H9 (cell line): ENCODE measurements at regions not wholly inside any gene's neighbourhood (a gene's known extent, or its start where the extent isn't known, plus 50 kb on each side); places are given as distances from the start of the nearest gene placed in this dataset.

Experiments
- DNase-seq: peaks from one replicate; pipeline ENCODE4 v3.0.0-alpha.2; 2017
- H2AFZ ChIP-seq: one replicate; pipeline ENCODE4 v1.6.1; 2013; ENCODE audit warnings: mild to moderate bottlenecking, low read length, control low read depth, moderate library complexity
- H2AK5ac ChIP-seq: 2 replicates; pipeline ENCODE4 v1.6.1; 2013; ENCODE audit warnings: low read length, control low read depth, mixed read lengths; ENCODE audit not compliant: insufficient read length
- H2BK120ac ChIP-seq: one replicate; pipeline ENCODE4 v1.6.1; 2013; ENCODE audit warnings: low read depth, mild to moderate bottlenecking, low read length, control low read depth, inconsistent platforms; ENCODE audit not compliant: poor library complexity, severe bottlenecking
- H2BK12ac ChIP-seq: 2 replicates; pipeline ENCODE4 v1.6.1; 2013; ENCODE audit warnings: low read length, control low read depth, mixed read lengths, low read depth; ENCODE audit not compliant: insufficient read length
- H2BK15ac ChIP-seq: 2 replicates; pipeline ENCODE4 v1.6.1; 2013; ENCODE audit warnings: low read depth, low read length, control low read depth
- H2BK20ac ChIP-seq: one replicate; pipeline ENCODE4 v1.6.1; 2013; ENCODE audit warnings: low read depth, mild to moderate bottlenecking, low read length, control low read depth, inconsistent platforms; ENCODE audit not compliant: poor library complexity, severe bottlenecking
- H2BK5ac ChIP-seq: 2 replicates; pipeline ENCODE4 v1.6.1; 2013; ENCODE audit warnings: low read length, control low read depth, mixed read lengths; ENCODE audit not compliant: insufficient read length
- H3K14ac ChIP-seq: 2 replicates; pipeline ENCODE4 v1.6.1; 2013; ENCODE audit warnings: low read length, control low read depth; ENCODE audit not compliant: insufficient read depth
- H3K18ac ChIP-seq: 2 replicates; pipeline ENCODE4 v1.6.1; 2013; ENCODE audit warnings: low read depth, mild to moderate bottlenecking, mixed read lengths, low read length, control low read depth; ENCODE audit not compliant: insufficient read length
- H3K23ac ChIP-seq: 2 replicates; pipeline ENCODE4 v1.6.1; 2013; ENCODE audit warnings: low read length, control low read depth, mixed read lengths, low read depth; ENCODE audit not compliant: insufficient read length
- H3K23me2 ChIP-seq: 2 replicates; pipeline ENCODE4 v1.6.1; 2013; ENCODE audit warnings: low read depth, mild to moderate bottlenecking, mixed read lengths, low read length, control low read depth; ENCODE audit not compliant: insufficient read length, poor library complexity, severe bottlenecking
- H3K27ac ChIP-seq: 2 replicates; pipeline ENCODE4 v1.5.1; 2013; ENCODE audit warnings: low read length, control low read depth, mixed read lengths, low read depth; ENCODE audit not compliant: insufficient read length
- H3K27me3 ChIP-seq: 2 replicates; pipeline ENCODE4 v1.6.1; 2013; ENCODE audit warnings: low read length, control low read depth, inconsistent platforms; ENCODE audit not compliant: insufficient read depth
- H3K4ac ChIP-seq: 2 replicates; pipeline ENCODE4 v1.6.1; 2013; ENCODE audit warnings: low read depth, mild to moderate bottlenecking, control low read depth, inconsistent platforms, low read length, moderate library complexity
- H3K4me1 ChIP-seq: 2 replicates; pipeline ENCODE4 v1.6.1; 2013; ENCODE audit warnings: low read length, control low read depth, inconsistent platforms; ENCODE audit not compliant: insufficient read depth
- H3K4me2 ChIP-seq: 2 replicates; pipeline ENCODE4 v1.6.1; 2013; ENCODE audit warnings: low read length, control low read depth, mixed read lengths; ENCODE audit not compliant: insufficient read length, insufficient read depth
- H3K56ac ChIP-seq: 2 replicates; pipeline ENCODE4 v1.6.1; 2013; ENCODE audit warnings: low read depth, mild to moderate bottlenecking, mixed read lengths, low read length, control low read depth; ENCODE audit not compliant: insufficient read length
- H3K79me1 ChIP-seq: 2 replicates; pipeline ENCODE4 v1.6.1; 2013; ENCODE audit warnings: low read depth, mild to moderate bottlenecking, moderate library complexity, low read length, control low read depth, inconsistent platforms; ENCODE audit not compliant: insufficient read depth, poor library complexity, severe bottlenecking
- H3K79me2 ChIP-seq: 2 replicates; pipeline ENCODE4 v1.6.1; 2013; ENCODE audit warnings: low read length, control low read depth, inconsistent platforms; ENCODE audit not compliant: insufficient read depth
- H3K9ac ChIP-seq: 2 replicates; pipeline ENCODE4 v1.6.1; 2013; ENCODE audit warnings: low read length, control low read depth, mixed read lengths; ENCODE audit not compliant: insufficient read length; ENCODE audit errors: extremely low read depth
- H3K9me3 ChIP-seq: one replicate; pipeline ENCODE4 v1.6.1; 2013; ENCODE audit warnings: low read depth, low read length, inconsistent platforms; ENCODE audit not compliant: control insufficient read depth
- H3T11ph ChIP-seq: one replicate; pipeline ENCODE4 v1.6.1; 2013; ENCODE audit warnings: mild to moderate bottlenecking, low read length, control low read depth, inconsistent platforms
- H4K20me1 ChIP-seq: one replicate; pipeline ENCODE4 v1.6.1; 2013; ENCODE audit not compliant: control insufficient read depth, insufficient read length, insufficient read depth
- H4K5ac ChIP-seq: 2 replicates; pipeline ENCODE4 v1.6.1; 2013; ENCODE audit warnings: low read depth, mild to moderate bottlenecking, mixed read lengths, low read length, control low read depth; ENCODE audit not compliant: insufficient read length
- H4K8ac ChIP-seq: replicated peaks from 2 replicates; pipeline ENCODE4 v1.6.1; 2013; ENCODE audit warnings: low read length, control low read depth, mixed read lengths, low read depth; ENCODE audit not compliant: insufficient read length
- H4K91ac ChIP-seq: 2 replicates; pipeline ENCODE4 v1.6.1; 2013; ENCODE audit warnings: low read depth, mild to moderate bottlenecking, moderate library complexity, mixed read lengths, low read length, control low read depth; ENCODE audit not compliant: insufficient read length
- H3K27ac Mint-ChIP-seq, 3 experiments: 2 replicates in 2 of 3; 3 replicates in 1 of 3; pipeline ENCODE4 v1.8.0; 2020 to 2021; ENCODE audit warnings: mixed read lengths in 3 of 3, mild to moderate bottlenecking in 1 of 3, moderate library complexity in 1 of 3
- H3K27me3 Mint-ChIP-seq: 2 replicates; pipeline ENCODE4 v1.8.0; 2021; ENCODE audit warnings: low read depth, mild to moderate bottlenecking, moderate library complexity, mixed read lengths
- H3K36me3 Mint-ChIP-seq, 3 experiments: 2 replicates in 2 of 3; 3 replicates in 1 of 3; pipeline ENCODE4 v1.8.0; 2020 to 2021; ENCODE audit warnings: low read depth in 3 of 3, mixed read lengths in 3 of 3; ENCODE audit not compliant: insufficient read depth in 1 of 3
- H3K4me1 Mint-ChIP-seq, 2 experiments: 2 replicates each; pipeline ENCODE4 v1.8.0; 2020; ENCODE audit warnings: mixed read lengths in 2 of 2
- H3K4me3 Mint-ChIP-seq, 2 experiments: 2 replicates in 1 of 2; 3 replicates in 1 of 2; pipeline ENCODE4 v1.8.0; 2020 to 2021; ENCODE audit warnings: mild to moderate bottlenecking in 2 of 2, mixed read lengths in 2 of 2, moderate library complexity in 1 of 2
- H3K9me3 Mint-ChIP-seq, 2 experiments: 2 replicates in 1 of 2; 3 replicates in 1 of 2; pipeline ENCODE4 v1.8.0; 2020; ENCODE audit warnings: mild to moderate bottlenecking in 2 of 2, mixed read lengths in 2 of 2, moderate library complexity in 1 of 2
- WGBS: extraction: QIAGEN DNeasy Blood & Tissue Kit; methylation state at CpG from one replicate; pipeline ENCODE4 v1.1.7; 2013; ENCODE audit warnings: missing lambda C conversion rate, low lambda C conversion rate, mixed read lengths; ENCODE audit not compliant: insufficient read length; ENCODE audit errors: extremely low coverage; 5-methylcytosine and 5-hydroxymethylcytosine counted together
- TF ChIP-seq, protein P1 (sequence below): fragments of 200-600 bp; sonication (generic); conservative IDR thresholded peaks from 3 replicates; pipeline ENCODE4 v1.8.0; 2021; ENCODE audit warnings: antibody characterized with exemption, mild to moderate bottlenecking

DNA sequence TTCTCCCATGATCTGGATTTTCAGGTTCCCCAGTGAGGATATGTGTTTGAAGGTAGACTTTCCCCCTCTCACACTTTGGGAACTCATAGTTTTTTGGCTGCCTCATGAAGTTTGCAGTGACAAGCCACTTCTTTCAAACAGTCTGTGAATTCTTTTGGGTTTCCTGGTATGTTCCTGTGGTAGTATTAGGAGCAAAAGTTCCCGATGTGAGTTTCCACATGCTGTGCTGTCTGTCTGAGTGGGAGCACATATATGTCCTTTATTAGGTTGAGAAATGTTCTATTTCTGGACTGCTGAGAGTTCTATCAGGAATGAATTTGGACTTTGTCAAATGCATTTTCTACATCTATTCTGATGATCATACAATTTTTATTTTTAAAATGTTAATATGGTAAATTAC, 273.2 kb upstream of the TARS1 start:
- Histone ChIP-seq H4K91ac (no peak overlapping the region), H3K9ac (no peak overlapping the region), H3K23ac (no peak overlapping the region), H4K5ac (no peak overlapping the region), H3K14ac (no peak overlapping the region), H3K4ac (no peak overlapping the region), H3K56ac (no peak overlapping the region), H3K18ac (no peak overlapping the region), H2BK5ac (no peak overlapping the region), H3K9me3 (no peaks in the 10 kb centered on the region), H4K20me1 (no peaks in the 10 kb centered on the region), H3K79me2 (no peaks in the 10 kb centered on the region), H3K23me2 (no peaks in the 10 kb centered on the region), H3K27me3 (no peaks in the 10 kb centered on the region), H2BK12ac (no peak overlapping the region), H2AK5ac (no peak overlapping the region), H3K79me1 (no peaks in the 10 kb centered on the region), H3T11ph (no peak overlapping the region), H3K4me1 (no peaks in the 10 kb centered on the region), H3K4me2 (no peak overlapping the region), H2AFZ (no peak overlapping the region), H2BK20ac (no peak overlapping the region), H2BK120ac (no peak overlapping the region), H2BK15ac (no peak overlapping the region), H4K8ac (no peak overlapping the region), H3K27ac (no peak overlapping the region)
- no CpG with 5 or more reads among the region's 1 CpG for WGBS
- Mint-ChIP-seq H3K36me3 (peaks cover 8 to 31% (median 13%) of the 10 kb centered on the region in 3 experiments), H3K27me3 (no peaks in the 10 kb centered on the region), H3K4me3 (no peak overlapping the region), H3K4me1 (peaks cover 0 to 5% of the 10 kb centered on the region in 2 experiments; a peak in 1 of 4 replicates), H3K27ac (0 out of 7 replicates have a peak overlapping the region, but pooled peaks of 1 of the 3 experiments have one; percentile 40), H3K9me3 (peaks cover 25 to 36% of the 10 kb centered on the region in 2 experiments)
- TF ChIP-seq, protein P1, sequence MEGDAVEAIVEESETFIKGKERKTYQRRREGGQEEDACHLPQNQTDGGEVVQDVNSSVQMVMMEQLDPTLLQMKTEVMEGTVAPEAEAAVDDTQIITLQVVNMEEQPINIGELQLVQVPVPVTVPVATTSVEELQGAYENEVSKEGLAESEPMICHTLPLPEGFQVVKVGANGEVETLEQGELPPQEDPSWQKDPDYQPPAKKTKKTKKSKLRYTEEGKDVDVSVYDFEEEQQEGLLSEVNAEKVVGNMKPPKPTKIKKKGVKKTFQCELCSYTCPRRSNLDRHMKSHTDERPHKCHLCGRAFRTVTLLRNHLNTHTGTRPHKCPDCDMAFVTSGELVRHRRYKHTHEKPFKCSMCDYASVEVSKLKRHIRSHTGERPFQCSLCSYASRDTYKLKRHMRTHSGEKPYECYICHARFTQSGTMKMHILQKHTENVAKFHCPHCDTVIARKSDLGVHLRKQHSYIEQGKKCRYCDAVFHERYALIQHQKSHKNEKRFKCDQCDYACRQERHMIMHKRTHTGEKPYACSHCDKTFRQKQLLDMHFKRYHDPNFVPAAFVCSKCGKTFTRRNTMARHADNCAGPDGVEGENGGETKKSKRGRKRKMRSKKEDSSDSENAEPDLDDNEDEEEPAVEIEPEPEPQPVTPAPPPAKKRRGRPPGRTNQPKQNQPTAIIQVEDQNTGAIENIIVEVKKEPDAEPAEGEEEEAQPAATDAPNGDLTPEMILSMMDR, result no peak
- no peak for DNase-seq
